ENCODE measurements at regions not wholly inside any gene's neighbourhood (a gene's known extent, or its start where the extent isn't known, plus 50 kb on each side); places are given as distances from the start of the nearest gene placed in this dataset.

GRCh38 chr5:17103461-17103860 is 114.0 kb upstream of the BASP1 start:
- no peak overlapping the region for H2AK5ac ChIP-seq (ENCODE audit: low read depth, low read length)
- FAIRE-seq: no peak
- no peak overlapping the region for H3K4me3 ChIP-seq (ENCODE audit: extremely low read depth in 1 of 4, insufficient read depth in 2 of 4, low read depth in 3 of 4, low read length in 4 of 4)
- peak overlapping the region; percentile 91; the same call in 1 of the 2 replicates for H2AFZ ChIP-seq (ENCODE audit: low read length)
- WGBS, 2 experiments (ENCODE audit: extremely low coverage in 1 of 2, insufficient coverage in 1 of 2, insufficient read length in 1 of 2, insufficient replicate concordance in 2 of 2, low coverage in 1 of 2, low lambda C conversion rate in 2 of 2, missing lambda C conversion rate in 1 of 2): 42% methylated on average over 3 of the region's 3 CpGs; no CpG with 5 or more reads in 1 of the 2 experiments
- H4K5ac ChIP-seq (ENCODE audit: insufficient read length, low read depth, low read length): no peak overlapping the region
- H3K36me3 ChIP-seq (ENCODE audit: control insufficient read depth in 2 of 4, insufficient read depth in 4 of 4, low read length in 3 of 4): no peaks in the 10 kb centered on the region
- H3K4ac ChIP-seq (replicated peaks; ENCODE audit: insufficient read length, low read depth, low read length): no peak overlapping the region
- H4K8ac ChIP-seq (ENCODE audit: extremely low read depth, insufficient read depth, low read length): no peak overlapping the region
- H2BK20ac ChIP-seq (ENCODE audit: low read length): no peak overlapping the region
- no peak overlapping the region for H3K18ac ChIP-seq (ENCODE audit: extremely low read depth, low read length)
- no peak overlapping the region for H2BK15ac ChIP-seq (ENCODE audit: low read length)
- no peak overlapping the region for H3K23ac ChIP-seq (ENCODE audit: insufficient read length)
- no peaks in the 10 kb centered on the region for H3K79me2 ChIP-seq (ENCODE audit: control insufficient read depth in 1 of 2, insufficient read depth in 2 of 2, low read length in 2 of 2)
- no peak overlapping the region for H2BK120ac ChIP-seq (replicated peaks; ENCODE audit: low read depth, low read length)
- DNase-seq (ENCODE audit: low read depth in 1 of 2, low spot score in 2 of 2): no peak
- H3K56ac ChIP-seq (replicated peaks; ENCODE audit: insufficient read length, low read depth, low read length): no peak overlapping the region
- peaks cover 0 to 3% (median 1%) of the 10 kb centered on the region in 4 experiments; a peak in 2 of 7 replicates for H3K4me1 ChIP-seq (replicated peaks in 1 of 4; ENCODE audit: control insufficient read depth in 3 of 4, insufficient read depth in 4 of 4, low read length in 3 of 4)
- H3K9ac ChIP-seq (replicated peaks in 1 of 4; ENCODE audit: extremely low read depth in 1 of 4, low read depth in 3 of 4, low read length in 3 of 4): no peak overlapping the region
- H3K27me3 ChIP-seq (replicated peaks in 1 of 4; ENCODE audit: control insufficient read depth in 3 of 4, extremely low read depth in 1 of 4, insufficient read depth in 3 of 4, low read length in 3 of 4): no peaks in the 10 kb centered on the region
- ChIA-PET CTCF (ENCODE audit: partially characterized antibody) (interaction anchor here (0.7 to 2.0 kb wide), 3 partner anchors 9 to 86 kb away, joined by 3 to 10 read pairs (median 5); no protein-coding TSS in a partner anchor), POLR2A (ENCODE audit: partially characterized antibody) (no interaction called here)
- H3K14ac ChIP-seq (ENCODE audit: insufficient read length): no peak overlapping the region
- no peak overlapping the region for H2BK5ac ChIP-seq (ENCODE audit: low read depth, low read length)
- H3K23me2 ChIP-seq (ENCODE audit: low read depth, low read length): no peaks in the 10 kb centered on the region
- no peaks in the 10 kb centered on the region for H3K9me3 ChIP-seq (ENCODE audit: insufficient read depth in 2 of 2, low read depth in 1 of 2, low read length in 1 of 2)
- no peak overlapping the region for H2BK12ac ChIP-seq (ENCODE audit: low read depth, low read length)
- H4K91ac ChIP-seq (replicated peaks; ENCODE audit: insufficient read length, low read length): no peak overlapping the region
- H3K4me2 ChIP-seq (ENCODE audit: insufficient read depth in 1 of 2, low read depth in 2 of 2, low read length in 2 of 2): no peak overlapping the region
- no peaks in the 10 kb centered on the region for H3K79me1 ChIP-seq (ENCODE audit: low read depth, low read length)
- no peak overlapping the region for H3K27ac ChIP-seq (ENCODE audit: low read depth, low read length)
- H4K20me1 ChIP-seq (replicated peaks in 1 of 2; ENCODE audit: control insufficient read depth in 1 of 2, insufficient read depth in 2 of 2, low read length in 2 of 2): no peaks in the 10 kb centered on the region
- TF ChIP-seq RAD21 (IDR thresholded peaks at IDR 0.05 in 1 of 2, conservative IDR thresholded peaks at IDR 0.05 in 1 of 2; ENCODE audit: low read depth in 2 of 2, low read length in 2 of 2) (no peak), ATF2 (IDR thresholded peaks at IDR 0.05; ENCODE audit: low read length) (no peak), RXRA (IDR thresholded peaks at IDR 0.05; ENCODE audit: insufficient read depth, low read depth, low read length) (no peak), BACH1 (IDR thresholded peaks at IDR 0.05; ENCODE audit: low read length) (no peak), YY1 (IDR thresholded peaks at IDR 0.05; ENCODE audit: low read depth, low read length) (no peak), CHD2 (IDR thresholded peaks at IDR 0.05; ENCODE audit: low read length) (no peak), TEAD4 (IDR thresholded peaks at IDR 0.05; ENCODE audit: low read depth, low read length) (no peak), FOSL1 (IDR thresholded peaks at IDR 0.05; ENCODE audit: insufficient read depth, low read depth, low read length) (no peak), POLR2AphosphoS5 (IDR thresholded peaks at IDR 0.05; ENCODE audit: low read depth, low read length) (no peak), POU5F1 (IDR thresholded peaks at IDR 0.05; ENCODE audit: low read depth, low read length) (no peak), ZNF274 (IDR thresholded peaks at IDR 0.05; ENCODE audit: borderline replicate concordance, extremely low read depth, low read length) (no peak), CHD1 (IDR thresholded peaks at IDR 0.05; ENCODE audit: low read depth, low read length) (no peak), BCL11A (IDR thresholded peaks at IDR 0.05; ENCODE audit: low read depth in 2 of 2, low read length in 2 of 2) (no peak)

All from H1 (cell line).